Adipocyte (in vitro differentiated cells): ENCODE measurements at regions not wholly inside any gene's neighbourhood (a gene's known extent, or its start where the extent isn't known, plus 50 kb on each side); places are given as distances from the start of the nearest gene placed in this dataset.
"Not testable (repeated sequence)": the region's sequence is repeated elsewhere in the genome, so short reads cannot be mapped to it uniquely, and the experiment has no call there.

Experiments used
- DNase-seq: peaks from one replicate; pipeline ENCODE4 v3.0.0-alpha.2; 2015; ENCODE audit warnings: low read depth
- H3K27me3 ChIP-seq: replicated peaks from 2 replicates; pipeline ENCODE4 v1.7.0; 2013; ENCODE audit warnings: mild to moderate bottlenecking, low read length, moderate library complexity; ENCODE audit not compliant: control insufficient read depth, insufficient read depth
- H3K36me3 ChIP-seq: 2 replicates; pipeline ENCODE4 v1.7.0; 2013; ENCODE audit warnings: low read length, mild to moderate bottlenecking, moderate library complexity; ENCODE audit not compliant: control insufficient read depth, insufficient read depth, severe bottlenecking
- H3K4me1 ChIP-seq: 2 replicates; pipeline ENCODE4 v1.7.0; 2013; ENCODE audit warnings: mild to moderate bottlenecking, low read length, moderate library complexity; ENCODE audit not compliant: control insufficient read depth, insufficient read depth
- H3K4me3 ChIP-seq: 2 replicates; pipeline ENCODE4 v1.7.0; 2013; ENCODE audit warnings: mild to moderate bottlenecking, low read length, moderate library complexity
- H3K9ac ChIP-seq: 2 replicates; pipeline ENCODE4 v1.7.0; 2013; ENCODE audit warnings: mild to moderate bottlenecking, low read length, moderate library complexity
- H3K9me3 ChIP-seq: 2 replicates; pipeline ENCODE4 v1.7.0; 2013; ENCODE audit warnings: mild to moderate bottlenecking, low read length, moderate library complexity; ENCODE audit not compliant: control insufficient read depth

GRCh38 chr6:14288910-14289309 is 171.3 kb downstream of the CD83 start:
- H3K27me3 ChIP-seq: peaks cover 5% of the 10 kb centered on the region
- peaks cover 14% of the 10 kb centered on the region for H3K4me1 ChIP-seq
- H3K9ac ChIP-seq: no peak overlapping the region
- no peaks in the 10 kb centered on the region for H3K36me3 ChIP-seq
- DNase-seq: no peak
- H3K4me3 ChIP-seq: no peak overlapping the region
- no peaks in the 10 kb centered on the region for H3K9me3 ChIP-seq

- DNase-seq: no peak
- no peak overlapping the region for H3K4me3 ChIP-seq
- no peaks in the 10 kb centered on the region for H3K36me3 ChIP-seq
- no peaks in the 10 kb centered on the region for H3K9me3 ChIP-seq
- H3K27me3 ChIP-seq: peaks cover 5% of the 10 kb centered on the region
- H3K9ac ChIP-seq: no peak overlapping the region
- peaks cover 12% of the 10 kb centered on the region for H3K4me1 ChIP-seq
Measured at GRCh38 chr6:14290041-14290771, 172.6 kb downstream of the CD83 start.

GRCh38 chr6:14290772-14291330 is 173.3 kb downstream of the CD83 start:
- no peak overlapping the region for H3K4me3 ChIP-seq
- no peaks in the 10 kb centered on the region for H3K9me3 ChIP-seq
- peaks cover 5% of the 10 kb centered on the region for H3K27me3 ChIP-seq
- no peak for DNase-seq
- H3K36me3 ChIP-seq: no peaks in the 10 kb centered on the region
- peaks cover 11% of the 10 kb centered on the region for H3K4me1 ChIP-seq
- H3K9ac ChIP-seq: no peak overlapping the region

- DNase-seq: no peak
- Histone ChIP-seq H3K4me1 (peaks cover 6% of the 10 kb centered on the region), H3K36me3 (no peaks in the 10 kb centered on the region), H3K9ac (no peak overlapping the region), H3K4me3 (no peak overlapping the region), H3K9me3 (no peaks in the 10 kb centered on the region), H3K27me3 (peaks cover 5% of the 10 kb centered on the region)
Measured at GRCh38 chr6:14291331-14291730, 173.8 kb downstream of the CD83 start.

GRCh38 chr6:14292119-14292518 is 174.5 kb downstream of the CD83 start:
- no peak for DNase-seq
- peaks cover 5% of the 10 kb centered on the region for H3K27me3 ChIP-seq
- no peaks in the 10 kb centered on the region for H3K36me3 ChIP-seq
- H3K4me1 ChIP-seq: no peaks in the 10 kb centered on the region
- no peaks in the 10 kb centered on the region for H3K9me3 ChIP-seq
- H3K9ac ChIP-seq: no peak overlapping the region
- no peak overlapping the region for H3K4me3 ChIP-seq

- no peak overlapping the region for H3K9ac ChIP-seq
- DNase-seq: no peak
- H3K4me1 ChIP-seq: no peaks in the 10 kb centered on the region
- no peak overlapping the region for H3K4me3 ChIP-seq
- H3K9me3 ChIP-seq: no peaks in the 10 kb centered on the region
- peaks cover 5% of the 10 kb centered on the region for H3K27me3 ChIP-seq
- H3K36me3 ChIP-seq: no peaks in the 10 kb centered on the region
Measured at GRCh38 chr6:14294270-14294951, 176.8 kb downstream of the CD83 start.

GRCh38 chr6:14296698-14297097 is 179.1 kb downstream of the CD83 start:
- not testable (repeated sequence) for H3K4me1 ChIP-seq, H3K36me3 ChIP-seq, H3K27me3 ChIP-seq, H3K4me3 ChIP-seq, DNase-seq, H3K9me3 ChIP-seq, H3K9ac ChIP-seq

- not testable (repeated sequence) for H3K4me1 ChIP-seq, H3K9ac ChIP-seq, H3K27me3 ChIP-seq, H3K4me3 ChIP-seq, DNase-seq, H3K36me3 ChIP-seq, H3K9me3 ChIP-seq
Measured at GRCh38 chr6:14297118-14297517, 179.5 kb downstream of the CD83 start.

- H3K9me3 ChIP-seq, DNase-seq, H3K4me1 ChIP-seq, H3K9ac ChIP-seq, H3K4me3 ChIP-seq, H3K36me3 ChIP-seq, H3K27me3 ChIP-seq: not testable (repeated sequence)
Measured at GRCh38 chr6:14300189-14300588, 182.6 kb downstream of the CD83 start.

- H3K27me3 ChIP-seq, H3K4me3 ChIP-seq, H3K9ac ChIP-seq, H3K4me1 ChIP-seq, H3K36me3 ChIP-seq, DNase-seq, H3K9me3 ChIP-seq: not testable (repeated sequence)
Measured at GRCh38 chr6:14300721-14301120, 183.1 kb downstream of the CD83 start.

- H3K36me3 ChIP-seq, H3K9ac ChIP-seq, H3K4me1 ChIP-seq, H3K4me3 ChIP-seq, DNase-seq, H3K9me3 ChIP-seq, H3K27me3 ChIP-seq: not testable (repeated sequence)
Measured at GRCh38 chr6:14301477-14301876, 183.9 kb downstream of the CD83 start.
